Activated naive CD8-positive, alpha-beta T cell (primary cell): ENCODE measurements at regions not wholly inside any gene's neighbourhood (a gene's known extent, or its start where the extent isn't known, plus 50 kb on each side); places are given as distances from the start of the nearest gene placed in this dataset.
"Not testable (repeated sequence)": the region's sequence is repeated elsewhere in the genome, so short reads cannot be mapped to it uniquely, and the experiment has no call there.

ENCODE experiments used
- H3K27ac Mint-ChIP-seq: one replicate; pipeline ENCODE4 v1.8.0; 2021; ENCODE audit warnings: mixed read lengths
- H3K27me3 Mint-ChIP-seq: one replicate; pipeline ENCODE4 v1.8.0; 2021; ENCODE audit warnings: mixed read lengths
- H3K36me3 Mint-ChIP-seq: one replicate; pipeline ENCODE4 v1.8.0; 2021; ENCODE audit warnings: mixed read lengths
- H3K4me1 Mint-ChIP-seq: one replicate; pipeline ENCODE4 v1.8.0; 2021; ENCODE audit warnings: low read depth, mixed read lengths
- H3K4me3 Mint-ChIP-seq: one replicate; pipeline ENCODE4 v1.8.0; 2021; ENCODE audit warnings: mild to moderate bottlenecking, mixed read lengths
- H3K9me3 Mint-ChIP-seq: one replicate; pipeline ENCODE4 v1.8.0; 2021; ENCODE audit warnings: low read depth, mixed read lengths

DNA sequence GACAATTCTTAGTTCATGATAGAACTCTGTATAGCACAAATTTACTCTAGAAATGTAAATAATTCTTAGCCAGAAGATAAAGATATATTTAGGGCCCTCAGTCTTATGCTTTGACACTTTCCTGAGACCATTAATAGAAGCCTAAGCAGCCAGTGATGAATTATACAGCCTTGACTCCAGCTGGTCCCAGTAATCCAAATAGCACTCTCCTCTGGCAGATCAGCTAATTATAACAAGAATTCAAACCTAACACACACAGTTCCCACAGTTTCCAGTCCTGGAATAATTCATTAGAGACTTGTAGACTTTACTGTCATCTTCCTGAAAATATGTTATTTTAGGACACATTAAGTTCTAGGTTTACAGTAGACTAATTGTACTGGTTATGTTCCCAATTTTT, 50.4 kb downstream of the SHOC1 start:
- Mint-ChIP-seq H3K4me1 (peaks cover 9% of the 10 kb centered on the region), H3K36me3 (peaks cover 5% of the 10 kb centered on the region), H3K4me3 (no peak overlapping the region), H3K27ac (no peak overlapping the region), H3K27me3 (no peaks in the 10 kb centered on the region), H3K9me3 (no peaks in the 10 kb centered on the region)

DNA sequence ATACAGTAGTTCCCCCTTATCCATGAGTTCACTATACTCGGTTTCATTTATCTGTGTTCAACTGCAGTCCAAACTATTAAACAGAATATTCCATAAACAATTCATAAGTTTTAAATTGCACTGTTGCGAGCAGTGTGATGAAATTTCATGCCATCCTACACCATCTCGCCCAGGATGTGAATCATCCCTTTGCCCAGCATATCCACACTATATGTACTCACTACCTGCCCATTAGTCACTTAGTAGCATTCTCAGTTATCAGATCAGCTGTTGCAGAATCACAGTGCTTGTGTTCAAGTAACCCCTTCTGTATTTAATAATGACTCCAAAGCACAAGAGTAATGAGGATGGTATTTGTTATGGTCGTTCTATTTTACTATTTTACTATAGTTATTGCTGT, 51.5 kb downstream of the SHOC1 start:
- Mint-ChIP-seq H3K9me3 (no peaks in the 10 kb centered on the region), H3K36me3 (peaks cover 5% of the 10 kb centered on the region), H3K4me1 (peaks cover 9% of the 10 kb centered on the region), H3K4me3 (no peak overlapping the region), H3K27me3 (no peaks in the 10 kb centered on the region), H3K27ac (peak overlapping the region; percentile 61)

DNA sequence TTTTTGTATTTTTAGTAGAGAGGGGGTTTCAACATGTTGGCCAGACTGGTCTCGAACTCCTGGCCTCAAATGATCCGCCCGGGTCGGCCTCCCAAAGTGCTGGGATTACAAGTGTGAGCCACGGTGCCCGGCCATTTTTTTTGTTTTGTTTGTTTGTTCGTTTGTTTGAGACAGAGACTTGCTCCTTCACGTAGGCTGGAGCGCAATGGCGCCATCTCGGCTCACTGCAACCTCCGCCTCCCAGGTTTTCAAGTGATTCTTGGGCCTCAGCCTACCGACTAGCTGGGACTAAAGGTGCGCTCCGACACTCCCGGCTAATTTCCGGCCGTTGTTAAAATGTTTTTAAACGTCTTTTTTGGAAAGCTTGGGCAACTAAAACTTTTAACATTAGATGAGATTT, 54.0 kb downstream of the SHOC1 start:
- Mint-ChIP-seq H3K27ac (no peak overlapping the region), H3K36me3 (peaks cover 13% of the 10 kb centered on the region), H3K4me1 (peaks cover 9% of the 10 kb centered on the region), H3K27me3 (no peaks in the 10 kb centered on the region), H3K4me3 (no peak overlapping the region), H3K9me3 (peaks cover 10% of the 10 kb centered on the region)

DNA sequence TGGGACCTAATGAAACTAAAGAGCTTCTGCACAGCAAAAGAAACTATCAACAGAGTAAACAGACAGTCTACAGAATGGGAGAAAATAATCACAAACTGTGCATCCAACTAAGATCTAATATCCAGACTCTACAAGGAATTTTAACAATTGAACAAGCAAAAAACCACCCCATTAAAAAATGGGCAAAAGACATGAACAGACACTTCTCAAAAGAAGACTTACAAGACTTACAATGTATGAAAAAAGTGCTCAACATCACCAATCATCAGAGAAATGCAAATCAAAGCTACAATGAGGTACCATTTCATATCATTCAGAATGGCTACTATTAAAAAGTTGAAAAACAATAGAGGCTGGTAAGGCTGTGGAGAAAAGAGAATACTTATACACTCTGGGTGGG, 58.0 kb downstream of the SHOC1 start:
- H3K9me3 Mint-ChIP-seq, result peaks cover 10% of the 10 kb centered on the region
- H3K27me3 Mint-ChIP-seq, result no peaks in the 10 kb centered on the region
- H3K27ac Mint-ChIP-seq, result no peak overlapping the region
- H3K36me3 Mint-ChIP-seq, result peaks cover 10% of the 10 kb centered on the region
- H3K4me3 Mint-ChIP-seq, result no peak overlapping the region
- H3K4me1 Mint-ChIP-seq, result no peaks in the 10 kb centered on the region

DNA sequence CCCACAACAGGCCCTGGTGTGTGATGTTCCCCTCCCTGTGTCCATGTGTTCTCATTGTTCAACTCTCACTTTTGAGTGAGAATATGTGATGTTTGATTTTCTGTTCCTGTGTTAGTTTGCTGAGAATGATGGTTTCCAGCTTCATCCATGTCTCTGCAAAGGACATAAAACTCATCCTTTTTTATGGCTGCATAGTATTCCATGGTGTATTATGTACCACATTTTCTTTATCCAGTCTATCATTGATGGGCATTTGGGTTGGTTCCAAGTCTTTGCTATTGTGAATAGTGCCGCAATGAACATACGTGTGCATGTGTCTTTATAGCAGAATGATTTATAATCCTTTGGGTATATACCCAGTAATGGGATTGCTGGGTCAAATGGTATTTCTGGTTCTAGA, 59.4 kb downstream of the SHOC1 start:
- not testable (repeated sequence) for H3K4me1 Mint-ChIP-seq, H3K9me3 Mint-ChIP-seq
- peaks cover 17% of the 10 kb centered on the region for H3K36me3 Mint-ChIP-seq

DNA sequence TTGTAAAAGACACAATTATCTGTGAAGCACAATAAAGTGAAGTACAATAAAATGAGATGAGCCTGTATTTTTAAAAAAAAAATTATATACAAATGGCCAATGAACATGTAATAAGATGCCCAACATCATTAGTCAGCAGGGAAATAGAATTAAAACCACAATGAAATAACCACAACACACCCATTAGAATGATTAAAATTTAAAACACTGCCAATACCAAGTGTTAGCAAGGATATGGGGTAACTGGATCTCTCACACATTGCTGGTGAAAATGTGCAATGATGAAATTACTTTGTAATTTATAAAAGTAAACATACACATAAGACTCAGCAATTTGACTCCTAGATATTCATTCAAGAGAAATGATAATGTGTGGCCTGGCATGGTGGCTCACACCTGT, 62.8 kb downstream of the SHOC1 start:
- no peak overlapping the region for H3K27ac Mint-ChIP-seq
- H3K4me3 Mint-ChIP-seq, result no peak overlapping the region
- H3K4me1 Mint-ChIP-seq, result no peaks in the 10 kb centered on the region
- H3K36me3 Mint-ChIP-seq, result peaks cover 30% of the 10 kb centered on the region
- peaks cover 15% of the 10 kb centered on the region for H3K9me3 Mint-ChIP-seq
- H3K27me3 Mint-ChIP-seq, result no peaks in the 10 kb centered on the region

More for the DNA sequence above, 59.4 kb downstream of the SHOC1 start:
- H3K27ac Mint-ChIP-seq, H3K4me3 Mint-ChIP-seq, H3K27me3 Mint-ChIP-seq: not testable (repeated sequence)

DNA sequence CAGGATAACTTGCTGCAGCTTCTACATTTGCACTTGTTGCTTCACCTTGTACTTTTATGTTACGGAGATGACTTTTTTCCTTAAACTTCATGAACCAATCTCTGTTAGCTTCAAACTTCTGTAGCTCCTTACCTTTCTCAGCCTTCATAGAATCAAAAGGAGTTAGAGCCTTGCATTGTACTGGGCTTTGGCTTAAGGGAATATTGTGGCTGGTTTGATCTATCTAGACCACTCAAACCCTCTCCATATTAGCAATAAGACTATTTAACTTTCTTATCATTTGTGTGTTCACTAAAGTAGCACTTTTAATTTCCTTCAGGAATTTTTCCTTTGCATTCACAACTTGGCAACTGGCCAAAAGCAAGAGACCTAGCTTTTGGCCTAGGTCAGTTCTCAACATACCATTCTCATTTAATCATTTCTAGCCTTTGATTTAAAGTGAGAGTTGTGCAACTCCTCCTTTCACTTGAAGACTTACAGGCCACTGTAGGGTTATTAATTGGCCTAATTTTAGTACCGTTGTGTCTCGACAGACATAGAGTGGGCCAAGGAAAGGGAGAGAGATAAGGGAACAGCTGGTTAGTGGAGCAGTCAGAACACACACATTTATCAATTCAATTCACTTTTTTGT, 63.7 kb downstream of the SHOC1 start:
- no peaks in the 10 kb centered on the region for H3K27me3 Mint-ChIP-seq
- peaks cover 7% of the 10 kb centered on the region for H3K9me3 Mint-ChIP-seq
- no peaks in the 10 kb centered on the region for H3K4me1 Mint-ChIP-seq
- no peak overlapping the region for H3K27ac Mint-ChIP-seq
- peaks cover 23% of the 10 kb centered on the region for H3K36me3 Mint-ChIP-seq
- H3K4me3 Mint-ChIP-seq, result no peak overlapping the region

DNA sequence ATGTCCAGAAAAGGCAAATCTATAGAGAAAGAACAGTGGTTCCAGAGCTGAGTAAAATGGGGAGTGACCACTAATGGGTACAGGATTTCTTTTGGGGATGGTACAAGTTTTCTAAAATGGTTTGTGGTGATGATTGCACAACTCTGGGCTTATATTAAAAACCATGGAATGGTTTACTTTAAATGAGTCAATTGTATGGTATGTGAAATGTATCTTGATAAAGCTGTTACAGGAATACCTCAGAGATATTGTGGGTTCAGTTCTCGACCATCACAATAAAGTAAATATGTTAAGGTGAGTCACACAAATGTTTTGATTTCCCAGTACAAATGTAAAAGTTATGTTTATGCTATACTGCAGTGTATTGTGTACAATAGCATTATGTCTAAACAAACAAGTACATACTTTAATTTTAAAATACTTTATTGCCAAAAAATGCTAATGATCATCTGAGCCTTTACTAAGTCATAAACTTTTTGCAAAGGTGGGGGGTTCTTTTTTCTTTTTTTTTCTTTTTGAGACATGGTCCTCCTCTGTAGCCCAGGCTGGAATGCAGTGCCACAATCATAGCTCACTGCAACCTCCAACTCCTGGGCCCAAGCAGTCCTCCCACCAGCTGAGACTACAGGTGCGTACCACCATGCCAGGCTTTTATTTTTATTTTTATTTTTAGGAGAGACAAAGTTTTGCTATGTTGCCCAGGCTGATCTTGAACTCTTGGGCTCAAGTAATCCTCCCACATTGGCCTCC, 65.9 kb downstream of the SHOC1 start:
- Mint-ChIP-seq H3K27me3 (no peaks in the 10 kb centered on the region), H3K4me3 (no peak overlapping the region), H3K36me3 (peaks cover 22% of the 10 kb centered on the region), H3K9me3 (peaks cover 6% of the 10 kb centered on the region), H3K27ac (no peak overlapping the region), H3K4me1 (no peaks in the 10 kb centered on the region)

DNA sequence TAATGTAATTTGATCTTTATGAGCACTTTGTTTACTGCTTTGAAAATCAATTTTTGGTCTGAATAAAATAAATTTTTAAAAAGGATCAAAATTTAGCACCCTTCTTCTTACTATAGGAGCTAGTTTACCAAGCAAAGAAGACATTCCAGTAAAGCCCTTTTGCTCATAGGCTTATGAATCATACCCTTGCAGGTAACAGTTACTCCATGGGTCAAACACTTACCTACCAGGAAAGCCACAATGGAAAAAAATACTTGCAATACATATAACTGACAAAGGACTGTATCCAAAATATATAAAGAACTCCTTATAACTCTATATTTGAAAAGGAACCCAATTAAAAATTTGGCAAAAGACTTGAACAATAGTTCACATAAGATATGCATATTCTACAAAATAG, 66.6 kb downstream of the SHOC1 start:
- H3K27me3 Mint-ChIP-seq, result no peaks in the 10 kb centered on the region
- H3K4me1 Mint-ChIP-seq, result no peaks in the 10 kb centered on the region
- H3K4me3 Mint-ChIP-seq, result no peak overlapping the region
- no peak overlapping the region for H3K27ac Mint-ChIP-seq
- H3K9me3 Mint-ChIP-seq, result peaks cover 6% of the 10 kb centered on the region
- peaks cover 24% of the 10 kb centered on the region for H3K36me3 Mint-ChIP-seq

DNA sequence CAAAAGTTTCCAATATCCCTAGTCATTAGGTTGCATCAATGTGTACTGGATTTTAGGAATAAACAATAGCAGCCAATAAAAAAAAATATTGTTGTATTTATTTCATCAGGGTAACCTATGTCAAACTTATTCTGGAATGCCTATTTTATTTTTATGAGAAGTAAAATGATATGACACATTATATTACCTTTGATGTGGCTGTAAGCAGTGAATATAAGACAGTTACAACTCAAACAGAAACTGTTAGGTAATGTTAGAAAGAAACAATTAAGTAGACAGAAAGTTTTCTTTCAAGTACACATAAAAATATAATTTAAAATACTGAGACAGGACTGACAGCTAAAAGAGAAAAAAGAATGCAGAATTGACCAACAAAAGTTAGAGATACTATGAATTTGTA, 65.5 kb downstream of the GNG10 start:
- H3K4me1 Mint-ChIP-seq, result no peaks in the 10 kb centered on the region
- H3K4me3 Mint-ChIP-seq, result no peak overlapping the region
- H3K27me3 Mint-ChIP-seq, result no peaks in the 10 kb centered on the region
- no peak overlapping the region for H3K27ac Mint-ChIP-seq
- H3K9me3 Mint-ChIP-seq, result peaks cover 6% of the 10 kb centered on the region
- peaks cover 25% of the 10 kb centered on the region for H3K36me3 Mint-ChIP-seq

DNA sequence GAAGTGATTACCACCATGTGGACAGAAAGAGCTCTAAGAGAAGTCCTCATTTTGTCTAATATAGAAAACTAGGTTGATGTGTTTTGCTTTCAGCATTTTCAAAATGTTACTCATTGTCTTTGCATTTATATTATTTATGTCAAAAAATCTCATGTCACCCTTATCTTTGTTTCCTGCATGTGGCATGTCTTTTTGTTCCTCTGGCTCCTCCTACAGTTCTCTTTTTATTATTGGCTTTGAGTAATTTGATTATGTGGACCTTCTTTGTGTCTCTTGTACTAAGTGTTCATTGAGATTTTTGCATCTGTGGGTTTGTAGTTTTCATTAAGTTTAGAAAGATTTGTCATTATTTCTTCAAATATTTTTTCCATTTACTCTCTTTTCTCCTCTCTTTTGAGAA, 58.8 kb downstream of the GNG10 start:
- Mint-ChIP-seq H3K36me3 (peaks cover 9% of the 10 kb centered on the region), H3K4me1 (no peaks in the 10 kb centered on the region), H3K27ac (no peak overlapping the region), H3K27me3 (no peaks in the 10 kb centered on the region), H3K4me3 (no peak overlapping the region), H3K9me3 (no peaks in the 10 kb centered on the region)
